ENCODE measurements at regions not wholly inside any gene's neighbourhood (a gene's known extent, or its start where the extent isn't known, plus 50 kb on each side); places are given as distances from the start of the nearest gene placed in this dataset.

- H3K27ac Mint-ChIP-seq, result no peak overlapping the region
- POLR2A ChIA-PET (ENCODE audit: partially characterized antibody), result no interaction called here
Observed at GRCh38 chr17:69860142-69860680, 214.8 kb upstream of the KCNJ16 start.

GRCh38 chr17:69864462-69864861 lies 210.6 kb upstream of the KCNJ16 start:
- H3K36me3 Mint-ChIP-seq, result no peaks in the 10 kb centered on the region
- H3K4me3 Mint-ChIP-seq, result no peak overlapping the region
- intact Hi-C loops (cut with micrococcal nuclease), result no loop called here
- peaks cover 0 to 12% (median 9%) of the 10 kb centered on the region in 8 donors for H3K9me3 Mint-ChIP-seq
- Histone ChIP-seq H3K4me1 (ENCODE audit: insufficient read depth, low read length) (no peaks in the 10 kb centered on the region), H3K4me3 (ENCODE audit: low read length in 2 of 2) (no peak overlapping the region), H3K9me3 (ENCODE audit: control insufficient read depth in 1 of 2, low read length in 2 of 2) (no peaks in the 10 kb centered on the region), H3K27me3 (ENCODE audit: insufficient read depth, low read length) (no peaks in the 10 kb centered on the region), H3K27ac (ENCODE audit: low read depth, low read length) (no peak overlapping the region), H3K36me3 (ENCODE audit: insufficient read depth, low read length) (no peaks in the 10 kb centered on the region)
- ChIA-PET CTCF (ENCODE audit: partially characterized antibody) (no interaction called here), POLR2A (ENCODE audit: partially characterized antibody) (no interaction called here)
- no peaks in the 10 kb centered on the region for H3K4me1 Mint-ChIP-seq
- no peak for DNase-seq
- no peaks in the 10 kb centered on the region for H3K27me3 Mint-ChIP-seq
- no peak overlapping the region for H3K27ac Mint-ChIP-seq

More at GRCh38 chr17:69860142-69860680, 214.8 kb upstream of the KCNJ16 start:
- DNase-seq, result no peak
- intact Hi-C loops (cut with micrococcal nuclease), result no loop called here
- Mint-ChIP-seq H3K9me3 (peaks cover 2 to 25% (median 17%) of the 10 kb centered on the region in 8 donors), H3K4me1 (no peaks in the 10 kb centered on the region), H3K4me3 (no peak overlapping the region), H3K36me3 (peaks cover 0 to 3% of the 10 kb centered on the region in 2 donors), H3K27me3 (no peaks in the 10 kb centered on the region)
- no peaks in the 10 kb centered on the region for H3K27me3 ChIP-seq (ENCODE audit: insufficient read depth, low read length)
- no peaks in the 10 kb centered on the region for H3K36me3 ChIP-seq (ENCODE audit: insufficient read depth, low read length)
- no peaks in the 10 kb centered on the region for H3K4me1 ChIP-seq (ENCODE audit: insufficient read depth, low read length)
- no peaks in the 10 kb centered on the region for H3K9me3 ChIP-seq (ENCODE audit: control insufficient read depth in 1 of 2, low read length in 2 of 2)
- no peak overlapping the region for H3K27ac ChIP-seq (ENCODE audit: low read depth, low read length)
- CTCF ChIA-PET (ENCODE audit: partially characterized antibody), result interaction anchor here (1.6 kb wide), 1 partner anchor 10 kb away, joined by 5 read pairs; no protein-coding TSS in a partner anchor
- H3K4me3 ChIP-seq (ENCODE audit: low read length in 2 of 2), result no peak overlapping the region

- no peaks in the 10 kb centered on the region for H3K27me3 ChIP-seq (ENCODE audit: insufficient read depth, low read length)
- intact Hi-C loops (cut with micrococcal nuclease), result no loop called here
- Mint-ChIP-seq H3K9me3 (peaks cover 0 to 10% (median 3%) of the 10 kb centered on the region in 8 donors), H3K27ac (no peak overlapping the region), H3K27me3 (no peaks in the 10 kb centered on the region), H3K4me3 (no peak overlapping the region), H3K4me1 (no peaks in the 10 kb centered on the region), H3K36me3 (no peaks in the 10 kb centered on the region)
- no peak overlapping the region for H3K27ac ChIP-seq (ENCODE audit: low read depth, low read length)
- CTCF ChIA-PET (ENCODE audit: partially characterized antibody), result no interaction called here
- no peak for DNase-seq
- H3K4me1 ChIP-seq (ENCODE audit: insufficient read depth, low read length), result no peaks in the 10 kb centered on the region
- H3K4me3 ChIP-seq (ENCODE audit: low read length in 2 of 2), result no peak overlapping the region
- POLR2A ChIA-PET (ENCODE audit: partially characterized antibody), result no interaction called here
- H3K9me3 ChIP-seq (ENCODE audit: control insufficient read depth in 1 of 2, low read length in 2 of 2), result no peaks in the 10 kb centered on the region
- H3K36me3 ChIP-seq (ENCODE audit: insufficient read depth, low read length), result no peaks in the 10 kb centered on the region
Observed at GRCh38 chr17:69869667-69870066, 205.4 kb upstream of the KCNJ16 start.

GRCh38 chr17:69870091-69870530 lies 204.9 kb upstream of the KCNJ16 start:
- H3K4me1 ChIP-seq (ENCODE audit: insufficient read depth, low read length), result no peaks in the 10 kb centered on the region
- no peaks in the 10 kb centered on the region for H3K4me1 Mint-ChIP-seq
- intact Hi-C loops (cut with micrococcal nuclease), result no loop called here
- H3K9me3 Mint-ChIP-seq, result peaks cover 0 to 10% (median 3%) of the 10 kb centered on the region in 8 donors
- no peaks in the 10 kb centered on the region for H3K9me3 ChIP-seq (ENCODE audit: control insufficient read depth in 1 of 2, low read length in 2 of 2)
- H3K27me3 ChIP-seq (ENCODE audit: insufficient read depth, low read length), result no peaks in the 10 kb centered on the region
- H3K27ac Mint-ChIP-seq, result no peak overlapping the region
- DNase-seq, result no peak
- H3K4me3 Mint-ChIP-seq, result no peak overlapping the region
- H3K27me3 Mint-ChIP-seq, result no peaks in the 10 kb centered on the region
- H3K27ac ChIP-seq (ENCODE audit: low read depth, low read length), result no peak overlapping the region
- no peak overlapping the region for H3K4me3 ChIP-seq (ENCODE audit: low read length in 2 of 2)
- no peaks in the 10 kb centered on the region for H3K36me3 Mint-ChIP-seq
- ChIA-PET POLR2A (ENCODE audit: partially characterized antibody) (no interaction called here), CTCF (ENCODE audit: partially characterized antibody) (interaction anchor here (0.9 kb wide), 1 partner anchor 9 kb away, joined by 5 read pairs; no protein-coding TSS in a partner anchor)
- H3K36me3 ChIP-seq (ENCODE audit: insufficient read depth, low read length), result no peaks in the 10 kb centered on the region

- Histone ChIP-seq H3K4me3 (ENCODE audit: low read length in 2 of 2) (no peak overlapping the region), H3K9me3 (ENCODE audit: control insufficient read depth in 1 of 2, low read length in 2 of 2) (no peaks in the 10 kb centered on the region), H3K4me1 (ENCODE audit: insufficient read depth, low read length) (no peaks in the 10 kb centered on the region), H3K36me3 (ENCODE audit: insufficient read depth, low read length) (no peaks in the 10 kb centered on the region), H3K27ac (ENCODE audit: low read depth, low read length) (no peak overlapping the region), H3K27me3 (ENCODE audit: insufficient read depth, low read length) (no peaks in the 10 kb centered on the region)
- intact Hi-C loops (cut with micrococcal nuclease), result no loop called here
- H3K27ac Mint-ChIP-seq, result no peak overlapping the region
- no peak overlapping the region for H3K4me3 Mint-ChIP-seq
- CTCF ChIA-PET (ENCODE audit: partially characterized antibody), result interaction anchor here (0.9 kb wide), 1 partner anchor 10 kb away, joined by 5 read pairs; no protein-coding TSS in a partner anchor
- POLR2A ChIA-PET (ENCODE audit: partially characterized antibody), result no interaction called here
- no peaks in the 10 kb centered on the region for H3K4me1 Mint-ChIP-seq
- no peaks in the 10 kb centered on the region for H3K36me3 Mint-ChIP-seq
- H3K9me3 Mint-ChIP-seq, result peaks cover 0 to 10% (median 4%) of the 10 kb centered on the region in 8 donors
- no peak for DNase-seq
- no peaks in the 10 kb centered on the region for H3K27me3 Mint-ChIP-seq
Observed at GRCh38 chr17:69870751-69871199, 204.2 kb upstream of the KCNJ16 start.

GRCh38 chr17:69871318-69871717 lies 203.7 kb upstream of the KCNJ16 start:
- no peak overlapping the region for H3K27ac Mint-ChIP-seq
- CTCF ChIA-PET (ENCODE audit: partially characterized antibody), result no interaction called here

GRCh38 chr17:69872675-69873262 lies 202.3 kb upstream of the KCNJ16 start:
- Histone ChIP-seq H3K27ac (ENCODE audit: low read depth, low read length) (no peak overlapping the region), H3K9me3 (ENCODE audit: control insufficient read depth in 1 of 2, low read length in 2 of 2) (no peaks in the 10 kb centered on the region), H3K36me3 (ENCODE audit: insufficient read depth, low read length) (no peaks in the 10 kb centered on the region), H3K4me1 (ENCODE audit: insufficient read depth, low read length) (no peaks in the 10 kb centered on the region), H3K4me3 (ENCODE audit: low read length in 2 of 2) (no peak overlapping the region), H3K27me3 (ENCODE audit: insufficient read depth, low read length) (no peaks in the 10 kb centered on the region)
- peaks cover 0 to 11% (median 5%) of the 10 kb centered on the region in 8 donors for H3K9me3 Mint-ChIP-seq
- no peaks in the 10 kb centered on the region for H3K4me1 Mint-ChIP-seq
- H3K27ac Mint-ChIP-seq, result no peak overlapping the region
- no peaks in the 10 kb centered on the region for H3K36me3 Mint-ChIP-seq
- no peaks in the 10 kb centered on the region for H3K27me3 Mint-ChIP-seq
- no peak for DNase-seq
- H3K4me3 Mint-ChIP-seq, result no peak overlapping the region
- intact Hi-C loops (cut with micrococcal nuclease), result no loop called here
- POLR2A ChIA-PET (ENCODE audit: partially characterized antibody), result no interaction called here
- CTCF ChIA-PET (ENCODE audit: partially characterized antibody), result interaction anchor here (1.2 kb wide), 1 partner anchor 9 kb away, joined by 4 read pairs; no protein-coding TSS in a partner anchor

More at GRCh38 chr17:69871318-69871717, 203.7 kb upstream of the KCNJ16 start:
- Mint-ChIP-seq H3K36me3 (no peaks in the 10 kb centered on the region), H3K9me3 (peaks cover 0 to 10% (median 5%) of the 10 kb centered on the region in 8 donors), H3K4me3 (no peak overlapping the region), H3K27me3 (no peaks in the 10 kb centered on the region), H3K4me1 (no peaks in the 10 kb centered on the region)
- no peaks in the 10 kb centered on the region for H3K36me3 ChIP-seq (ENCODE audit: insufficient read depth, low read length)
- POLR2A ChIA-PET (ENCODE audit: partially characterized antibody), result no interaction called here
- DNase-seq, result no peak
- no peaks in the 10 kb centered on the region for H3K27me3 ChIP-seq (ENCODE audit: insufficient read depth, low read length)
- H3K9me3 ChIP-seq (ENCODE audit: control insufficient read depth in 1 of 2, low read length in 2 of 2), result no peaks in the 10 kb centered on the region
- intact Hi-C loops (cut with micrococcal nuclease), result no loop called here
- no peak overlapping the region for H3K27ac ChIP-seq (ENCODE audit: low read depth, low read length)
- no peaks in the 10 kb centered on the region for H3K4me1 ChIP-seq (ENCODE audit: insufficient read depth, low read length)
- no peak overlapping the region for H3K4me3 ChIP-seq (ENCODE audit: low read length in 2 of 2)
